ENCODE measurements at regions not wholly inside any gene's neighbourhood (a gene's known extent, or its start where the extent isn't known, plus 50 kb on each side); places are given as distances from the start of the nearest gene placed in this dataset.

DNA sequence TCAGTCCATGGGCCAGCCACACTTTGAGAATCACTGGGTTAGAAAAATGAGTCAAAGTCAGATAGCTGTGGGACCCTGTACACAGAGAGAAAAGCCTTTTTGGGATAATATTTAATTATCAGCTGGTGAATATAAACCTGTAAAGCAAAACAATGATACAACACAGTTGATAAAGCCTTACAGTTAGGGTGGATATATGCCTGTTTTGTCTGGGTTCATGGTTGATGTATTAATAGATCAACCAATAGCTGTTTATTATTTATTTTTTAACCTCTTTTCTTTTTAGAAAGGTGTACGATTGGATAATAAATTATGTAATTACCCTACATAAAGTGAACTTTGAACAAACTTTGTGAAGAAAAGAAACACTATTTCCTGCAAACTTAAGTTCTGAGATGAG lies 145.6 kb downstream of the TDRD15 start:
- TF ChIP-seq, protein P1, sequence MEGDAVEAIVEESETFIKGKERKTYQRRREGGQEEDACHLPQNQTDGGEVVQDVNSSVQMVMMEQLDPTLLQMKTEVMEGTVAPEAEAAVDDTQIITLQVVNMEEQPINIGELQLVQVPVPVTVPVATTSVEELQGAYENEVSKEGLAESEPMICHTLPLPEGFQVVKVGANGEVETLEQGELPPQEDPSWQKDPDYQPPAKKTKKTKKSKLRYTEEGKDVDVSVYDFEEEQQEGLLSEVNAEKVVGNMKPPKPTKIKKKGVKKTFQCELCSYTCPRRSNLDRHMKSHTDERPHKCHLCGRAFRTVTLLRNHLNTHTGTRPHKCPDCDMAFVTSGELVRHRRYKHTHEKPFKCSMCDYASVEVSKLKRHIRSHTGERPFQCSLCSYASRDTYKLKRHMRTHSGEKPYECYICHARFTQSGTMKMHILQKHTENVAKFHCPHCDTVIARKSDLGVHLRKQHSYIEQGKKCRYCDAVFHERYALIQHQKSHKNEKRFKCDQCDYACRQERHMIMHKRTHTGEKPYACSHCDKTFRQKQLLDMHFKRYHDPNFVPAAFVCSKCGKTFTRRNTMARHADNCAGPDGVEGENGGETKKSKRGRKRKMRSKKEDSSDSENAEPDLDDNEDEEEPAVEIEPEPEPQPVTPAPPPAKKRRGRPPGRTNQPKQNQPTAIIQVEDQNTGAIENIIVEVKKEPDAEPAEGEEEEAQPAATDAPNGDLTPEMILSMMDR (IDR thresholded peaks at IDR 0.05; ENCODE audit: low read depth, low read length, poor library complexity, severe bottlenecking): no peak
- no peak for TF ChIP-seq EZH2phosphoT487 (IDR thresholded peaks at IDR 0.05; ENCODE audit: borderline replicate concordance, low read length)
- H3K9me3 ChIP-seq (ENCODE audit: control insufficient read depth, insufficient read depth, low read length): no peaks in the 10 kb centered on the region
- no peak overlapping the region for H3K27ac ChIP-seq (ENCODE audit: low read depth, low read length)

DNA sequence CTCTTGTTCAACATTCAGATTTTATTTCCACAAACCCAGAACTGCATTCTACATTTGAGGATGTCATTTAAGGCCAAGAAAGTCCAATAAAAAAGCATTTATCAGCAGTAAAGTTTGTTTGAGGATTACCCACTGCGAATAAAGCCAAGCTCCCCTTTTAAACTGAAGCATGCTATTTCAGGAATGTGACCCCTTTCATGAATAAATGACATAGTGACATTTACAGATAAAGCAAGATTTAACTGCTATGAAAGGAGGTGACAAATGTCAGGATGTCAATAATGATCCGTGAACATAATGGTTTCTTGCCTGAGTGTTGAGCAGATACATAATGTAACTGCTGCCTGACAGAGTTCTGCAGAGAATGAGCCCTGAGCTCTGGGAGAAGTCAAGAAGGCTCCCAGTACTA lies 146.3 kb downstream of the TDRD15 start:
- no peaks in the 10 kb centered on the region for H3K4me1 ChIP-seq (ENCODE audit: control insufficient read depth, low read length)
- H4K20me1 ChIP-seq (ENCODE audit: control insufficient read depth, insufficient read depth, low read depth, low read length): no peaks in the 10 kb centered on the region
- no peaks in the 10 kb centered on the region for H3K9me3 ChIP-seq (ENCODE audit: control insufficient read depth, insufficient read depth, low read length)
- H3K27me3 ChIP-seq (ENCODE audit: control insufficient read depth, low read length): no peaks in the 10 kb centered on the region
- H3K9me2 ChIP-seq (replicated peaks; ENCODE audit: control insufficient read depth, low read length): no peaks in the 10 kb centered on the region
- H3K27ac ChIP-seq (ENCODE audit: low read depth, low read length): no peak overlapping the region
- TF ChIP-seq, protein P1 (IDR thresholded peaks at IDR 0.05; ENCODE audit: low read depth, low read length, poor library complexity, severe bottlenecking): no peak
- TF ChIP-seq EZH2phosphoT487 (IDR thresholded peaks at IDR 0.05; ENCODE audit: borderline replicate concordance, low read length): no peak
- no peaks in the 10 kb centered on the region for H3F3A ChIP-seq (ENCODE audit: control insufficient read depth, insufficient read depth)
- H3K4me3 ChIP-seq (ENCODE audit: low read length): no peak overlapping the region
- H3K4me2 ChIP-seq (ENCODE audit: low read length): no peak overlapping the region
- H3K36me3 ChIP-seq (ENCODE audit: control insufficient read depth, low read length): no peaks in the 10 kb centered on the region
- no peaks in the 10 kb centered on the region for H3K79me2 ChIP-seq (ENCODE audit: control insufficient read depth, low read length)

More for the DNA sequence above, 145.6 kb downstream of the TDRD15 start:
- Histone ChIP-seq H3K36me3 (ENCODE audit: control insufficient read depth, low read length) (no peaks in the 10 kb centered on the region), H3K9me2 (replicated peaks; ENCODE audit: control insufficient read depth, low read length) (no peaks in the 10 kb centered on the region), H4K20me1 (ENCODE audit: control insufficient read depth, insufficient read depth, low read depth, low read length) (no peaks in the 10 kb centered on the region), H3K27me3 (ENCODE audit: control insufficient read depth, low read length) (no peaks in the 10 kb centered on the region), H3K4me2 (ENCODE audit: low read length) (no peak overlapping the region), H3K4me1 (ENCODE audit: control insufficient read depth, low read length) (no peaks in the 10 kb centered on the region), H3K4me3 (ENCODE audit: low read length) (no peak overlapping the region), H3F3A (ENCODE audit: control insufficient read depth, insufficient read depth) (no peaks in the 10 kb centered on the region), H3K79me2 (ENCODE audit: control insufficient read depth, low read length) (no peaks in the 10 kb centered on the region)

DNA sequence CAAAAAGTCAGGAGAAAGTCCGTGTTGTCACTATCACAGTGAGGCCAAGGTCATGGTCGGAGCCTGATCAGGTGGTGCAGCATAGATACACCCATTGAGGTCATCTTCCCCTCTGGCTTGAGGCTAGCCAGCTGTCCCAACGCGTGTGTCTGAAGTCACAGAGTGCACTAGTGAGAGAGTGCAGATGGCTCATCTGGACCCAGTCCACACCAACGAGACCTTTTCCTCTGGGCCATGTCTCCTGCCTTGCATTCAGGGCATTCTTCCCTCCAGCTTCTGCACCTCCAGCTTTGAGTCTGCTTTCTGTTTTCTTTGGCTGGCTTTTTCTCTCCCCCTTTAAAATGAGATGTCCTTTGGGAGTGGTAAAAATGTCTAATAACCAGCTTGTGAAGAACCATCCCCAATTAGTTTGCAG lies 146.9 kb downstream of the TDRD15 start:
- no peak overlapping the region for H3K4me2 ChIP-seq (ENCODE audit: low read length)
- no peaks in the 10 kb centered on the region for H3K36me3 ChIP-seq (ENCODE audit: control insufficient read depth, low read length)
- no peaks in the 10 kb centered on the region for H3F3A ChIP-seq (ENCODE audit: control insufficient read depth, insufficient read depth)
- H3K4me1 ChIP-seq (ENCODE audit: control insufficient read depth, low read length): no peaks in the 10 kb centered on the region
- no peaks in the 10 kb centered on the region for H4K20me1 ChIP-seq (ENCODE audit: control insufficient read depth, insufficient read depth, low read depth, low read length)
- no peaks in the 10 kb centered on the region for H3K9me2 ChIP-seq (replicated peaks; ENCODE audit: control insufficient read depth, low read length)
- H3K4me3 ChIP-seq (ENCODE audit: low read length): no peak overlapping the region
- no peak overlapping the region for H3K27ac ChIP-seq (ENCODE audit: low read depth, low read length)
- H3K79me2 ChIP-seq (ENCODE audit: control insufficient read depth, low read length): no peaks in the 10 kb centered on the region
- no peaks in the 10 kb centered on the region for H3K9me3 ChIP-seq (ENCODE audit: control insufficient read depth, insufficient read depth, low read length)
- H3K27me3 ChIP-seq (ENCODE audit: control insufficient read depth, low read length): no peaks in the 10 kb centered on the region
- TF ChIP-seq, protein P1 (IDR thresholded peaks at IDR 0.05; ENCODE audit: low read depth, low read length, poor library complexity, severe bottlenecking): no peak
- no peak for TF ChIP-seq EZH2phosphoT487 (IDR thresholded peaks at IDR 0.05; ENCODE audit: borderline replicate concordance, low read length)

DNA sequence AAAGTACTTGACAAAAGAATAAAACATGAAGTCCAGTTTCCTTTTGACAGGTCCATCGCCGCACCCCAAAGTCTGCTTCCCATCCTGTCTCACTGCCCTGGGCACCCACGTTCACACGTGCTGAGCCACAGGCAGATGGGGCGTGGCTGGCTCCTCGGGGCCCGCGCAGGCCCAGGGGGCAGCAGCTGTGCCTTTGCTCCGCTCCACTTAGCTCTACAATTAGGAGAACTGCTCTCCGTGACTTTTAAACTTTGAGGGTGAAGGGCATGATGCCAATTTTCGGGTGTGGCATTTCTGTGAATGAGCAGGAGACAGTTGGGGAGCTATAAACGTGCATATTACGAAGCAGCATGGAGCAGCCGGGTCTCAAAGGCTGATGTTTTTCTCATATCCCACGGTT lies 152.4 kb downstream of the TDRD15 start:
- no peaks in the 10 kb centered on the region for H3K9me2 ChIP-seq (replicated peaks; ENCODE audit: control insufficient read depth, low read length)
- no peaks in the 10 kb centered on the region for H3F3A ChIP-seq (ENCODE audit: control insufficient read depth, insufficient read depth)
- no peaks in the 10 kb centered on the region for H3K4me1 ChIP-seq (ENCODE audit: control insufficient read depth, low read length)
- H3K4me3 ChIP-seq (ENCODE audit: low read length): no peak overlapping the region
- H3K79me2 ChIP-seq (ENCODE audit: control insufficient read depth, low read length): no peaks in the 10 kb centered on the region
- TF ChIP-seq EZH2phosphoT487 (IDR thresholded peaks at IDR 0.05; ENCODE audit: borderline replicate concordance, low read length): no peak
- TF ChIP-seq, protein P1 (IDR thresholded peaks at IDR 0.05; ENCODE audit: low read depth, low read length, poor library complexity, severe bottlenecking): no peak
- no peaks in the 10 kb centered on the region for H3K9me3 ChIP-seq (ENCODE audit: control insufficient read depth, insufficient read depth, low read length)
- H3K27me3 ChIP-seq (ENCODE audit: control insufficient read depth, low read length): no peaks in the 10 kb centered on the region
- no peaks in the 10 kb centered on the region for H4K20me1 ChIP-seq (ENCODE audit: control insufficient read depth, insufficient read depth, low read depth, low read length)
- H3K4me2 ChIP-seq (ENCODE audit: low read length): no peak overlapping the region
- no peak overlapping the region for H3K27ac ChIP-seq (ENCODE audit: low read depth, low read length)
- H3K36me3 ChIP-seq (ENCODE audit: control insufficient read depth, low read length): no peaks in the 10 kb centered on the region
